Retinal pigment epithelial cell (primary cell): ENCODE measurements at regions not wholly inside any gene's neighbourhood (a gene's known extent, or its start where the extent isn't known, plus 50 kb on each side); places are given as distances from the start of the nearest gene placed in this dataset.
"Not testable (repeated sequence)": the region's sequence is repeated elsewhere in the genome, so short reads cannot be mapped to it uniquely, and the experiment has no call there.

Experiments
- DNase-seq: peaks from one replicate; pipeline ENCODE4 v3.0.0-alpha.2; 2010; ENCODE audit warnings: low read depth
- H3K4me3 ChIP-seq: 2 replicates; pipeline ENCODE4 v1.5.1; 2011; ENCODE audit warnings: mild to moderate bottlenecking, low read length, control low read depth, moderate library complexity
- TF ChIP-seq, protein P1 (sequence below): conservative IDR thresholded peaks from 2 replicates; pipeline ENCODE4 v1.5.1; 2011; ENCODE audit warnings: low read depth, low read length, control low read depth, inconsistent platforms

DNA sequence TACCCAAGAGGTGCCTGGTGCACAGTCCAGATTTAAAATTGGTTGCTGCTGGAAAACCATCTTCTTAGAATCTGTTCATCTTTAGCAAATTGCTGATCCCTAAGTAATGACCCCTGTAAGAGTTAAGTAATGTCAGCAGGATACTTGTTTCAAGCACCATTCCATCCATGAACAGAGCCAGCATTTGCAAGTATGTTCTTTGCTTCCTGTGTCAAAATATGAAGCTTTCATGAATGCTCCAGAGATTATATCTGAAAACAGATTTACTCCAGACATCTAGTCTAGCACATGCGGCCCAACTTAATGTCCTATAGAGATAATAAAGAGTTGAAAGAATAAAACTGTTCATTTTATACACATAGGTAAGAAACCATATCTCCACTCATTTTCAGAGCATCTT lies 98.7 kb upstream of the ZNF438 start:
- no peak overlapping the region for H3K4me3 ChIP-seq
- TF ChIP-seq, protein P1, sequence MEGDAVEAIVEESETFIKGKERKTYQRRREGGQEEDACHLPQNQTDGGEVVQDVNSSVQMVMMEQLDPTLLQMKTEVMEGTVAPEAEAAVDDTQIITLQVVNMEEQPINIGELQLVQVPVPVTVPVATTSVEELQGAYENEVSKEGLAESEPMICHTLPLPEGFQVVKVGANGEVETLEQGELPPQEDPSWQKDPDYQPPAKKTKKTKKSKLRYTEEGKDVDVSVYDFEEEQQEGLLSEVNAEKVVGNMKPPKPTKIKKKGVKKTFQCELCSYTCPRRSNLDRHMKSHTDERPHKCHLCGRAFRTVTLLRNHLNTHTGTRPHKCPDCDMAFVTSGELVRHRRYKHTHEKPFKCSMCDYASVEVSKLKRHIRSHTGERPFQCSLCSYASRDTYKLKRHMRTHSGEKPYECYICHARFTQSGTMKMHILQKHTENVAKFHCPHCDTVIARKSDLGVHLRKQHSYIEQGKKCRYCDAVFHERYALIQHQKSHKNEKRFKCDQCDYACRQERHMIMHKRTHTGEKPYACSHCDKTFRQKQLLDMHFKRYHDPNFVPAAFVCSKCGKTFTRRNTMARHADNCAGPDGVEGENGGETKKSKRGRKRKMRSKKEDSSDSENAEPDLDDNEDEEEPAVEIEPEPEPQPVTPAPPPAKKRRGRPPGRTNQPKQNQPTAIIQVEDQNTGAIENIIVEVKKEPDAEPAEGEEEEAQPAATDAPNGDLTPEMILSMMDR = no peak
- no peak for DNase-seq

- no peak for DNase-seq
- TF ChIP-seq, protein P1 = no peak
- H3K4me3 ChIP-seq = no peak overlapping the region
These were observed 99.6 kb upstream of the ZNF438 start for GRCh38 chr10:31131251-31131650.

DNA sequence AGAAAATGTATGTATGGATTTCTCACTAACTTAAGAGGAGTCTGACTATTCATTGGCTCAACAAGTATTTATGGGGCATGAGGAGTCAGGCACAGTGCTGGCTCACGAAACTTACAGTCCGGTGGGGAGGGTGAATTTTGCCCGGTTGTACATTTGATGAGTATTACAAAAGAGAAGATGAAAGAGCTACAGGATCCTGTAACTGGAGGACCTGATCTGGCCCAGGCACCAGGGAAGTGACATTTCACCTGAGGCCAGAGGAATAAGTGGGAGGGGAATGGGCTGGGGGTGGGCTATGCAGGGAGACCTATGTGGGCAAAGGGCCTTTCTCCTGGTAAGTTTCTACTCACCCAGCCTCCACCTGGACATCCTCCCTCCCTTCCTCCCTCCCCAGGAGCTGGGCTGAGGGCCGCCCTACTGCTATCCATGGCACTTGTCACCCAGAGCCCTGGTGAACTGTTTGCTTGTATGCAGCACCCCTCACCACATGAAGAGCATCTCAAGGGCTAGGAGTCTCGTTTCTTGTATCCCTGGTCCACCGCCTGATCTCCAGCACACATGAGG lies 101.1 kb upstream of the ZNF438 start:
- no peak for DNase-seq
- TF ChIP-seq, protein P1 = no peak
- no peak overlapping the region for H3K4me3 ChIP-seq

GRCh38 chr10:31133251-31133791 lies 101.7 kb upstream of the ZNF438 start:
- DNase-seq = no peak
- peak overlapping the region; percentile 9 for H3K4me3 ChIP-seq
- TF ChIP-seq, protein P1 = no peak

GRCh38 chr10:31133792-31134310 lies 102.2 kb upstream of the ZNF438 start:
- TF ChIP-seq, protein P1 = no peak
- no peak for DNase-seq
- H3K4me3 ChIP-seq = peak overlapping the region; percentile 48

DNA sequence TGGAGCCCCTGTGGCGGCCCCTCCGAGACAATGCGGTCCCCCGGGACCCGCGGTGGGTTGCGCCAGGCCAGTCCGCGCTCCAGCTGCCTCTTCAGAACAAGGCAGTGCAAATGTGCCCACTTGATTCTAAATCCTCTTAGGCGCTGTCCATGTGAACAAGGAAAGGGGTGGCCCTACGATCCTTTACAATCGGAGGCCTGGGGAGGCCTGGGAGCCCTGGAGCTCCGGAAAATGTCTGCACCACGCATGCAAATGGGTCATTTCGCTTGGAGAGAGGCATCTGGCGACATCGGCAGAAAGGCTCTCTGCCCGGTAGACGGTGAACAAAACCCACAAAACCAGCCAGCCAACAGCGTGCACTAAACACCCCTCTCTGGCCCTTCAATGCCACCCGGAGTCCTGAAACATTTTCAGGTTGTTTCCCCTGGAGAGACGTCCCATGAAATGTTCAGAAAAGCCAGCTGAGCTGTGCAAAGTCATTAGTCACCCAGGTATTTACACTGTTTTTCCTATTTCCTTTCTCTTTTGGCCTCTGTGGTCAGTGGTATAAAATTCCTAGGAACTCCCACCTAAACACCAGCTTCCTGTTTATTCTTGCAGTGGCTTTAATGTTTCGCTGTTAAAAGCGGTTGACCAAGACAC lies 102.8 kb upstream of the ZNF438 start:
- TF ChIP-seq, protein P1 = no peak
- peak; percentile 43 for DNase-seq
- H3K4me3 ChIP-seq = peak overlapping the region; percentile 48

DNA sequence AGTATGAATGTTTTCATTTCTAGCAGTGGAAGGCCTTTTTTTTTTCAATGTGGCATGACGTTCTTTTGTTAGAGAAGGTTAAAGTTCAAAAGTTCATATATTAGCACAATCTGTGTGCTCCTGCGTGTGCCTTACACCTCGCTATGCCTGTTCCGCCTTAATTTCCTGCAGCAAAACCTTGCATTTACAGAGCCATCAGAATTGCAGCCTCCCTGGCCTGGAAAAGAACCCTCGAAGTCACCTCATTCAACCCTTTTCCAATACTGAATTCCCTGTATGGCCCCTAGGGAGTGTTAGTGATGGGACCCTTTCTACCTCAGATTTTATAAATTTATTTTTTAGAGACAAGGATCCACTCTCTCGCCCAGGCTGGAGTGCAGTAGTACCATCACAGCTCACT lies 103.5 kb upstream of the ZNF438 start:
- TF ChIP-seq, protein P1 = no peak
- no peak for DNase-seq
- H3K4me3 ChIP-seq = no peak overlapping the region

DNA sequence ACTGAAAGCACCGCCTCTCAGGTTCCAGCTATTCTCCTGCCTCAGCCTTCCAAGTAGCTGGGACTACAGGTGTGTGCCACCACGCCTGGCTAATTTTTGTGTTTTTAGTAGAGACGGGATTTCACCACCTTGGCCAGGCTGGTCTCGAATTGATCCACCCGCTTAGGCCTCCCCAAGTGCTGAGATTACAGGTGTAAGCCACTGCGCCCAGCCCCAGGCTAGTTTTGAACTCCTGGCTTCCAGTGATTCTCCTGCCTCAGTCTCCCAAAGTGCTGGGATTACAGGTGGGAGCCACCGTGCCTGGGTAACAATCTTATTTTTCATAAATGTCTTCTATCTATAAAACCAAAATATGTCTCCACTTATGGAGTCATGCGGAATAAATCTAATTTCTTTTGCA lies 104.1 kb upstream of the ZNF438 start:
- not testable (repeated sequence) for DNase-seq, H3K4me3 ChIP-seq
